HCT116 (cell line): ENCODE measurements at regions not wholly inside any gene's neighbourhood (a gene's known extent, or its start where the extent isn't known, plus 50 kb on each side); places are given as distances from the start of the nearest gene placed in this dataset.

Experiments used
- ATAC-seq: fragments of 200-7000 bp; cut with Tn5 transposase; 2 replicates; pipeline ENCODE4 v1.9.1; 2020; ENCODE audit warnings: mild to moderate bottlenecking, moderate library complexity
- BruUV-seq: library from RNA; stranded (reverse); fragments of 400-500 nt; replicated peaks from 2 replicates; lab custom pipeline; 2021; lab: Mats Ljungman, UMichigan
- CTCF ChIA-PET: fragments of 300-600 bp; sonication (Branson Sonifier 250); formaldehyde crosslinking; loops from one replicate; lab custom pipeline; 2021; ENCODE audit warnings: antibody characterized with exemption; lab: Charles Lee
- POLR2A ChIA-PET: fragments of 300-600, 350-600 bp; sonication (Branson Sonifier 250); formaldehyde crosslinking; loops from one replicate; lab custom pipeline; 2021; ENCODE audit warnings: antibody characterized with exemption; lab: Charles Lee
- RAD21 ChIA-PET, 2 experiments: fragments of 300-600 bp; sonication (Branson Sonifier 250); formaldehyde crosslinking; loops; one replicate each; lab custom pipeline; 2023; ENCODE audit warnings: low total read pairs in 2 of 2; ENCODE audit not compliant: uncharacterized antibody in 2 of 2, unreplicated experiment in 2 of 2, low non-redundant PET in 1 of 2; lab: Charles Lee
- DNase-seq: peaks from one replicate; pipeline ENCODE4 v3.0.0-alpha.2; 2010; ENCODE audit warnings: low read depth, low spot score
- H2AFZ ChIP-seq: fragments of 200-600 bp; shearing (Covaris generic), sonication (generic); 2 replicates; pipeline ENCODE4 v1.6.1; 2017; ENCODE audit warnings: low read depth, mixed run types, mixed read lengths, antibody characterized with exemption, low read length; ENCODE audit not compliant: poor library complexity, severe bottlenecking
- H3K27ac ChIP-seq: 2 replicates; pipeline ENCODE4 v1.5.1; 2012; ENCODE audit warnings: low read depth, low read length
- H3K27me3 ChIP-seq: fragments of 200-600 bp; sonication (generic); 2 replicates; pipeline ENCODE4 v1.6.1; 2016; ENCODE audit warnings: mixed run types, low read length, mixed read lengths; ENCODE audit not compliant: insufficient read depth
- H3K36me3 ChIP-seq, 2 experiments: fragments of 200-500 bp in 1 of 2; fragments of 200-600 bp in 1 of 2; sonication (Bioruptor generic) in 1 of 2; sonication (generic) in 1 of 2; 2 replicates each; pipeline versions ENCODE4 v1.5.1 to v1.6.1; 2014 to 2016; ENCODE audit warnings: low read length in 2 of 2, inconsistent platforms in 1 of 2, mixed read lengths in 1 of 2, mixed run types in 1 of 2; ENCODE audit not compliant: insufficient read depth in 2 of 2, control insufficient read depth in 1 of 2
- H3K4me1 ChIP-seq, 2 experiments: fragments of 200-600 bp in 1 of 2; sonication (generic) in 1 of 2; 2 replicates each; pipeline versions ENCODE4 v1.5.1 to v1.6.1; 2012 to 2017; ENCODE audit warnings: low read length in 2 of 2, inconsistent platforms in 1 of 2, mild to moderate bottlenecking in 1 of 2, mixed read lengths in 1 of 2, mixed run types in 1 of 2, moderate library complexity in 1 of 2; ENCODE audit not compliant: insufficient read depth in 2 of 2, control insufficient read depth in 1 of 2
- H3K4me2 ChIP-seq: fragments of 200-600 bp; sonication (generic); 2 replicates; pipeline ENCODE4 v1.6.1; 2017; ENCODE audit warnings: mixed run types, low read length, mixed read lengths
- H3K4me3 ChIP-seq, 2 experiments: fragments of 200-600 bp in 1 of 2; sonication (generic) in 1 of 2; replicated peaks in 1 of 2; 2 replicates each; pipeline ENCODE4 v1.5.1; 2011 to 2016; ENCODE audit warnings: low read length in 2 of 2, control low read depth in 1 of 2, low read depth in 1 of 2, mild to moderate bottlenecking in 1 of 2, mixed read lengths in 1 of 2, mixed run types in 1 of 2
- H3K79me2 ChIP-seq: fragments of 200-600 bp; sonication (generic); 2 replicates; pipeline ENCODE4 v1.6.1; 2017; ENCODE audit warnings: mild to moderate bottlenecking, mixed run types, low read length, moderate library complexity, mixed read lengths; ENCODE audit not compliant: insufficient read depth
- H3K9ac ChIP-seq: fragments of 200-600 bp; sonication (generic); 2 replicates; pipeline ENCODE4 v1.6.1; 2016; ENCODE audit warnings: low read length, mixed read lengths
- H3K9me2 ChIP-seq: fragments of 200-600 bp; sonication (generic), shearing (Covaris generic); 2 replicates; pipeline ENCODE4 v1.6.1; 2017; ENCODE audit warnings: mixed run types, mild to moderate bottlenecking, moderate library complexity; ENCODE audit not compliant: insufficient read depth
- H3K9me3 ChIP-seq, 2 experiments: fragments of 200-500 bp in 1 of 2; fragments of 200-600 bp in 1 of 2; sonication (Bioruptor generic) in 1 of 2; sonication (generic) in 1 of 2; 2 replicates each; pipeline ENCODE4 v1.6.1; 2014 to 2017; ENCODE audit warnings: low read length in 2 of 2, mixed read lengths in 2 of 2, inconsistent platforms in 1 of 2, low read depth in 1 of 2, mild to moderate bottlenecking in 1 of 2, mixed run types in 1 of 2, moderate library complexity in 1 of 2; ENCODE audit not compliant: control insufficient read depth in 1 of 2, insufficient read depth in 1 of 2
- H4K20me1 ChIP-seq: fragments of 200-600 bp; sonication (generic), shearing (Covaris generic); 2 replicates; pipeline ENCODE4 v1.6.1; 2017; ENCODE audit warnings: mixed run types, mild to moderate bottlenecking, moderate library complexity; ENCODE audit not compliant: insufficient read depth
- CBX3 ChIP-seq: IDR thresholded peaks from 2 replicates; pipeline ENCODE4 v1.6.1; 2012; ENCODE audit warnings: low read depth
- FOSL1 ChIP-seq: IDR thresholded peaks from 2 replicates; pipeline ENCODE4 v1.6.1; 2012; ENCODE audit warnings: low read depth
- JUND ChIP-seq: IDR thresholded peaks from 2 replicates; pipeline ENCODE4 v1.6.1; 2012
- RAD21 ChIP-seq: IDR thresholded peaks from 2 replicates; pipeline ENCODE4 v1.6.1; 2012; ENCODE audit warnings: low read depth, mild to moderate bottlenecking
- SIN3A ChIP-seq: IDR thresholded peaks from 2 replicates; pipeline ENCODE4 v1.6.1; 2012; ENCODE audit warnings: low read depth
- YY1 ChIP-seq: IDR thresholded peaks from 2 replicates; pipeline ENCODE4 v1.6.1; 2011; ENCODE audit warnings: low read length, low read depth, moderate library complexity, mild to moderate bottlenecking; ENCODE audit not compliant: insufficient replicate concordance; ENCODE audit errors: extremely low read depth
- ZBTB33 ChIP-seq: IDR thresholded peaks from 2 replicates; pipeline ENCODE4 v1.6.1; 2011; ENCODE audit warnings: mild to moderate bottlenecking, low read length, moderate library complexity; ENCODE audit not compliant: insufficient replicate concordance; ENCODE audit errors: extremely low read depth
- ZNF274 ChIP-seq: fragments of 200-500 bp; sonication (Bioruptor generic); IDR thresholded peaks from 2 replicates; pipeline ENCODE4 v1.6.1; 2014; ENCODE audit warnings: mild to moderate bottlenecking, low read depth, low read length, inconsistent platforms
- intact Hi-C: fragments of 100-400 bp; cut with micrococcal nuclease; formaldehyde crosslinking; loops from 2 replicates; pipeline ENCODE4 v1.10.0; 2022

- H3K9ac ChIP-seq: no peak overlapping the region
- H3K9me2 ChIP-seq: no peaks in the 10 kb centered on the region
- no peaks in the 10 kb centered on the region for H3K27me3 ChIP-seq
- H3K4me3 ChIP-seq: no peak overlapping the region
- CTCF ChIA-PET: no interaction called here
- no peak for DNase-seq
- no peaks in the 10 kb centered on the region for H3K9me3 ChIP-seq
- no TSS peak for BruUV-seq
- H3K79me2 ChIP-seq: no peaks in the 10 kb centered on the region
- H3K27ac ChIP-seq: no peak overlapping the region
- H3K4me1 ChIP-seq: no peaks in the 10 kb centered on the region
- RAD21 ChIA-PET: interaction anchor here in 1 of 2 experiments (0.6 kb wide), 1 partner anchor 353 kb away, joined by 3 read pairs; no protein-coding TSS in a partner anchor
- TF ChIP-seq RAD21 (no peak), SIN3A (no peak), YY1 (no peak), JUND (no peak), FOSL1 (no peak), CBX3 (no peak), ZBTB33 (no peak), ZNF274 (no peak)
- POLR2A ChIA-PET: no interaction called here
- no peak for ATAC-seq
- H2AFZ ChIP-seq: peak overlapping the region; percentile 63
- intact Hi-C loops: no loop called here
- no peaks in the 10 kb centered on the region for H3K36me3 ChIP-seq
- no peaks in the 10 kb centered on the region for H4K20me1 ChIP-seq
- H3K4me2 ChIP-seq: no peak overlapping the region
Observed at GRCh38 chr6:139699335-139699734, 324.9 kb upstream of the CITED2 start.
